Smooth muscle cell (in vitro differentiated cells): ENCODE measurements at regions not wholly inside any gene's neighbourhood (a gene's known extent, or its start where the extent isn't known, plus 50 kb on each side); places are given as distances from the start of the nearest gene placed in this dataset.

Source experiments
- DNase-seq: peaks from one replicate; lab custom pipeline; 2025; ENCODE audit not compliant: unreplicated experiment; lab: John Stamatoyannopoulos, UW
- H2AFZ ChIP-seq: fragments of 200-600 bp; sonication (generic); 2 replicates; pipeline ENCODE4 v1.6.0; 2016; ENCODE audit warnings: antibody characterized with exemption, low read depth, mild to moderate bottlenecking
- H3F3A ChIP-seq: fragments of 200-600 bp; sonication (generic); 2 replicates; pipeline ENCODE4 v1.6.0; 2017; ENCODE audit warnings: antibody characterized with exemption, low read depth
- H3K27ac ChIP-seq: fragments of 200-600 bp; sonication (generic); 2 replicates; pipeline ENCODE4 v1.5.1; 2016; ENCODE audit warnings: low read depth, mild to moderate bottlenecking
- H3K27me3 ChIP-seq: fragments of 200-600 bp; sonication (generic); 2 replicates; pipeline ENCODE4 v1.6.1; 2016; ENCODE audit warnings: low read depth, mild to moderate bottlenecking
- H3K36me3 ChIP-seq: fragments of 200-600 bp; sonication (generic); 2 replicates; pipeline ENCODE4 v1.5.1; 2016; ENCODE audit warnings: low read depth
- H3K4me1 ChIP-seq: fragments of 200-600 bp; sonication (generic); 2 replicates; pipeline ENCODE4 v1.5.1; 2016; ENCODE audit warnings: low read depth
- H3K4me2 ChIP-seq: fragments of 200-600 bp; sonication (generic); 2 replicates; pipeline ENCODE4 v1.6.0; 2016; ENCODE audit warnings: mild to moderate bottlenecking
- H3K4me3 ChIP-seq: fragments of 200-600 bp; sonication (generic); 2 replicates; pipeline ENCODE4 v1.5.1; 2016; ENCODE audit warnings: mild to moderate bottlenecking
- H3K79me2 ChIP-seq: fragments of 200-600 bp; sonication (generic); 2 replicates; pipeline ENCODE4 v1.6.0; 2016; ENCODE audit warnings: low read depth, mild to moderate bottlenecking
- H3K9ac ChIP-seq: fragments of 200-600 bp; sonication (generic); 2 replicates; pipeline ENCODE4 v1.6.0; 2016; ENCODE audit warnings: low read depth
- H3K9me3 ChIP-seq: fragments of 200-600 bp; sonication (generic); replicated peaks from 2 replicates; pipeline ENCODE4 v1.5.1; 2016; ENCODE audit warnings: low read depth
- H4K20me1 ChIP-seq: fragments of 200-600 bp; sonication (generic); 2 replicates; pipeline ENCODE4 v1.6.0; 2016; ENCODE audit warnings: low read depth
- CTCF ChIP-seq: fragments of 200-600 bp; sonication (generic); IDR thresholded peaks from 2 replicates; pipeline ENCODE4 v1.5.1; 2017; ENCODE audit warnings: borderline replicate concordance, mild to moderate bottlenecking, antibody characterized with exemption; ENCODE audit not compliant: insufficient read depth, poor library complexity, severe bottlenecking
- WGBS: methylation state at CpG from one replicate; pipeline ENCODE4 v1.1.7; 2016; ENCODE audit warnings: low lambda C conversion rate; 5-methylcytosine and 5-hydroxymethylcytosine counted together

- Histone ChIP-seq H3K4me3 (no peak overlapping the region), H3K36me3 (no peaks in the 10 kb centered on the region), H3F3A (no peaks in the 10 kb centered on the region), H3K9ac (no peak overlapping the region), H3K79me2 (no peaks in the 10 kb centered on the region), H3K4me1 (no peaks in the 10 kb centered on the region), H3K27ac (no peak overlapping the region), H3K27me3 (no peaks in the 10 kb centered on the region), H4K20me1 (no peaks in the 10 kb centered on the region), H2AFZ (no peak overlapping the region), H3K4me2 (no peak overlapping the region), H3K9me3 (no peaks in the 10 kb centered on the region)
- 87% methylated on average over 2 of the region's 2 CpGs for WGBS
- no peak for DNase-seq
- TF ChIP-seq CTCF = no peak
These were observed 1123.0 kb downstream of the LRFN5 start for GRCh38 chr14:42729681-42730080.

GRCh38 chr14:42719391-42719790 is 1112.7 kb downstream of the LRFN5 start:
- Histone ChIP-seq H3K9ac (no peak overlapping the region), H3K9me3 (no peaks in the 10 kb centered on the region), H3F3A (no peaks in the 10 kb centered on the region), H4K20me1 (no peaks in the 10 kb centered on the region), H3K4me1 (no peaks in the 10 kb centered on the region), H3K36me3 (no peaks in the 10 kb centered on the region), H3K4me3 (no peak overlapping the region), H3K27me3 (no peaks in the 10 kb centered on the region), H3K79me2 (no peaks in the 10 kb centered on the region), H3K4me2 (no peak overlapping the region), H2AFZ (no peak overlapping the region), H3K27ac (no peak overlapping the region)
- TF ChIP-seq CTCF = no peak
- DNase-seq = no peak
- 84% methylated on average over 1 of the region's 1 CpG for WGBS

GRCh38 chr14:42715316-42715715 is 1108.6 kb downstream of the LRFN5 start:
- no peak overlapping the region for H3K27ac ChIP-seq
- no peaks in the 10 kb centered on the region for H3K79me2 ChIP-seq
- no peak for TF ChIP-seq CTCF
- H3K4me3 ChIP-seq = no peak overlapping the region
- no peak overlapping the region for H3K4me2 ChIP-seq
- H3K27me3 ChIP-seq = no peaks in the 10 kb centered on the region
- no peaks in the 10 kb centered on the region for H3K9me3 ChIP-seq
- 69% methylated on average over 2 of the region's 2 CpGs for WGBS
- H3K36me3 ChIP-seq = no peaks in the 10 kb centered on the region
- H3F3A ChIP-seq = no peaks in the 10 kb centered on the region
- no peak overlapping the region for H2AFZ ChIP-seq
- H3K4me1 ChIP-seq = no peaks in the 10 kb centered on the region
- no peak overlapping the region for H3K9ac ChIP-seq
- no peaks in the 10 kb centered on the region for H4K20me1 ChIP-seq
- DNase-seq = no peak

- WGBS = 31% methylated on average over 4 of the region's 4 CpGs
- no peak for DNase-seq
These were observed 1103.4 kb downstream of the LRFN5 start for GRCh38 chr14:42710071-42710470.

More at GRCh38 chr14:42710071-42710470, 1103.4 kb downstream of the LRFN5 start:
- Histone ChIP-seq H3K4me3 (no peak overlapping the region), H3K27me3 (no peaks in the 10 kb centered on the region), H3K27ac (no peak overlapping the region), H3K4me2 (no peak overlapping the region), H3K79me2 (no peaks in the 10 kb centered on the region), H3K9ac (no peak overlapping the region), H3F3A (no peaks in the 10 kb centered on the region), H2AFZ (no peak overlapping the region), H3K9me3 (no peaks in the 10 kb centered on the region), H3K4me1 (no peaks in the 10 kb centered on the region), H4K20me1 (no peaks in the 10 kb centered on the region), H3K36me3 (no peaks in the 10 kb centered on the region)
- TF ChIP-seq CTCF = no peak
